ENCODE measurements at regions not wholly inside any gene's neighbourhood (a gene's known extent, or its start where the extent isn't known, plus 50 kb on each side); places are given as distances from the start of the nearest gene placed in this dataset.
"Not testable (repeated sequence)": the region's sequence is repeated elsewhere in the genome, so short reads cannot be mapped to it uniquely, and the experiment has no call there.

DNA sequence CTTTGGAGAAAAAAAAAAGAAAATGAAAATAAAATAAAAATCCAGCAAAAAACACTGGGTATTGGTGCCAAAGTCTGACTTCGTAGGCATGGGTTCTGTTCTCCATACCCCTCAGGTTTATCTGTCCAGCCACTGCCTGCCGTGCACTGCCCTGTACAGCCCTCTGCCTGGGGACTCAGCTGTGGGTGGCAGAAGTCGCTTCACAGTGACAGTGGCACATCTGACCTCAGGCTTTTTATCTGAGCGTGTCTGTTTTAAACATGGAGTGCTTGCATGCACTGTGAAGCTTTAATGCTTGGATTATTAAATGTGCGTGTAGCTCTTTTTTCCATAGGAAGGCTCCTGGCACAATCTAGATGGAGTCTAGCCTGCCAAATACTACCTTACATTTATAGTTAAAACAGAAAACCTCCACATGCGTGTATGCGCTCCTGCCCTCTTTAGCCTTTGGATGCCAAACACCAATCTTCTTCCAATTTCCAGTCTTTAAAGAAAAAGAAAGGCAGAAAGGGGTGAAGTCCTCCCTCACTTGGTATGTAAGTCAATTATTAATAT is 375.5 kb downstream of the UTRN start:
- H3K4me1 ChIP-seq (ENCODE audit: control insufficient read depth in 2 of 2, insufficient read depth in 2 of 2, low read length in 2 of 2) = peaks cover 12 to 17% of the 10 kb centered on the region in 2 donors
- peak overlapping the region; percentile 34 to 69 for H3K27ac ChIP-seq (ENCODE audit: low read depth in 2 of 2, low read length in 2 of 2)
- H3K27me3 ChIP-seq (ENCODE audit: control insufficient read depth in 2 of 2, insufficient read depth in 2 of 2, low read length in 2 of 2) = no peaks in the 10 kb centered on the region
- H3K36me3 ChIP-seq (ENCODE audit: control insufficient read depth in 2 of 2, insufficient read depth in 2 of 2, low read length in 2 of 2) = no peaks in the 10 kb centered on the region
- H3K9me3 ChIP-seq (ENCODE audit: control insufficient read depth in 2 of 2, low read length in 2 of 2) = no peaks in the 10 kb centered on the region
- peak overlapping the region; percentile 48 to 68 for H3K4me3 ChIP-seq (ENCODE audit: low read length in 2 of 2)
- H3K9ac ChIP-seq (ENCODE audit: low read depth in 1 of 2, low read length in 2 of 2) = peak overlapping the region; percentile 13 to 17

- H3K36me3 ChIP-seq (ENCODE audit: control insufficient read depth in 2 of 2, insufficient read depth in 2 of 2, low read length in 2 of 2) = no peaks in the 10 kb centered on the region
- H3K9ac ChIP-seq (ENCODE audit: low read depth in 1 of 2, low read length in 2 of 2) = peak overlapping the region in 1 of 2 donors; percentile 13
- peak overlapping the region; percentile 57 to 69 for H3K27ac ChIP-seq (ENCODE audit: low read depth in 2 of 2, low read length in 2 of 2)
- no peaks in the 10 kb centered on the region for H3K9me3 ChIP-seq (ENCODE audit: control insufficient read depth in 2 of 2, low read length in 2 of 2)
- peaks cover 12 to 17% of the 10 kb centered on the region in 2 donors for H3K4me1 ChIP-seq (ENCODE audit: control insufficient read depth in 2 of 2, insufficient read depth in 2 of 2, low read length in 2 of 2)
- H3K4me3 ChIP-seq (ENCODE audit: low read length in 2 of 2) = peak overlapping the region; percentile 48 to 68
- H3K27me3 ChIP-seq (ENCODE audit: control insufficient read depth in 2 of 2, insufficient read depth in 2 of 2, low read length in 2 of 2) = no peaks in the 10 kb centered on the region
These were observed 376.1 kb downstream of the UTRN start for GRCh38 chr6:144661116-144661806.

- Histone ChIP-seq H3K36me3 (ENCODE audit: control insufficient read depth in 2 of 2, insufficient read depth in 2 of 2, low read length in 2 of 2) (no peaks in the 10 kb centered on the region), H3K27me3 (ENCODE audit: control insufficient read depth in 2 of 2, insufficient read depth in 2 of 2, low read length in 2 of 2) (no peaks in the 10 kb centered on the region), H3K9me3 (ENCODE audit: control insufficient read depth in 2 of 2, low read length in 2 of 2) (no peaks in the 10 kb centered on the region), H3K27ac (ENCODE audit: low read depth in 2 of 2, low read length in 2 of 2) (peak overlapping the region in 1 of 2 donors; percentile 14), H3K4me1 (ENCODE audit: control insufficient read depth in 2 of 2, insufficient read depth in 2 of 2, low read length in 2 of 2) (peaks cover 12 to 17% of the 10 kb centered on the region in 2 donors), H3K9ac (ENCODE audit: low read depth in 1 of 2, low read length in 2 of 2) (no peak overlapping the region), H3K4me3 (ENCODE audit: low read length in 2 of 2) (no peak overlapping the region)
These were observed 377.8 kb downstream of the UTRN start for GRCh38 chr6:144662812-144663365.

DNA sequence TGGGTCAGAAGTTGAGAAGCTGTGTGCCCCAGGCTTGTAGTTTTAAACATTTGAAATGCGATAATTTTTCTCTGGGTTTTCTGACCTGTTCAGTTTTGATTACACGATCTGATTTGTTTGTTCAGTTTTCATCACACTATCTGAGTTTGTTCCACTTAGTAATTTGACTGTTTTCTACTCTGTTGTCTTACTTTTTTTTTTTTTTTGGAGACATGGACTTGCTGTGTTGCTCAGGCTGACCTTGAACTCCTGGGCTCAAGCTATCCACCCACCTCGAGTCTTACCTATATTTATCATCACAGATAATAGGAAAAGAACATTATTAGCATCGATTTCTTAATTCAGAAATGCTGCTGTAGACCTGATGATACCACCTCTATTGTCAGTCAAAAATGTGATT is 379.1 kb downstream of the UTRN start:
- Histone ChIP-seq H3K9ac (ENCODE audit: low read depth in 1 of 2, low read length in 2 of 2) (no peak overlapping the region), H3K4me1 (ENCODE audit: control insufficient read depth in 2 of 2, insufficient read depth in 2 of 2, low read length in 2 of 2) (peaks cover 12 to 17% of the 10 kb centered on the region in 2 donors), H3K36me3 (ENCODE audit: control insufficient read depth in 2 of 2, insufficient read depth in 2 of 2, low read length in 2 of 2) (no peaks in the 10 kb centered on the region), H3K9me3 (ENCODE audit: control insufficient read depth in 2 of 2, low read length in 2 of 2) (no peaks in the 10 kb centered on the region), H3K4me3 (ENCODE audit: low read length in 2 of 2) (peak overlapping the region in 1 of 2 donors; percentile 5), H3K27me3 (ENCODE audit: control insufficient read depth in 2 of 2, insufficient read depth in 2 of 2, low read length in 2 of 2) (no peaks in the 10 kb centered on the region), H3K27ac (ENCODE audit: low read depth in 2 of 2, low read length in 2 of 2) (no peak overlapping the region)

GRCh38 chr6:144664947-144665346 is 379.8 kb downstream of the UTRN start:
- Histone ChIP-seq H3K9me3 (ENCODE audit: control insufficient read depth in 2 of 2, low read length in 2 of 2) (no peaks in the 10 kb centered on the region), H3K4me3 (ENCODE audit: low read length in 2 of 2) (no peak overlapping the region), H3K9ac (ENCODE audit: low read depth in 1 of 2, low read length in 2 of 2) (no peak overlapping the region), H3K36me3 (ENCODE audit: control insufficient read depth in 2 of 2, insufficient read depth in 2 of 2, low read length in 2 of 2) (no peaks in the 10 kb centered on the region), H3K27me3 (ENCODE audit: control insufficient read depth in 2 of 2, insufficient read depth in 2 of 2, low read length in 2 of 2) (no peaks in the 10 kb centered on the region), H3K27ac (ENCODE audit: low read depth in 2 of 2, low read length in 2 of 2) (no peak overlapping the region), H3K4me1 (ENCODE audit: control insufficient read depth in 2 of 2, insufficient read depth in 2 of 2, low read length in 2 of 2) (peaks cover 12 to 16% of the 10 kb centered on the region in 2 donors)

- H3K27ac ChIP-seq (ENCODE audit: low read depth in 2 of 2, low read length in 2 of 2) = no peak overlapping the region
- H3K36me3 ChIP-seq (ENCODE audit: control insufficient read depth in 2 of 2, insufficient read depth in 2 of 2, low read length in 2 of 2) = no peaks in the 10 kb centered on the region
- H3K27me3 ChIP-seq (ENCODE audit: control insufficient read depth in 2 of 2, insufficient read depth in 2 of 2, low read length in 2 of 2) = no peaks in the 10 kb centered on the region
- H3K4me1 ChIP-seq (ENCODE audit: control insufficient read depth in 2 of 2, insufficient read depth in 2 of 2, low read length in 2 of 2) = peaks cover 6 to 10% of the 10 kb centered on the region in 2 donors
- H3K9ac ChIP-seq (ENCODE audit: low read depth in 1 of 2, low read length in 2 of 2) = no peak overlapping the region
- peaks cover 0 to 3% of the 10 kb centered on the region in 2 donors for H3K9me3 ChIP-seq (ENCODE audit: control insufficient read depth in 2 of 2, low read length in 2 of 2)
- no peak overlapping the region for H3K4me3 ChIP-seq (ENCODE audit: low read length in 2 of 2)
These were observed 380.9 kb downstream of the UTRN start for GRCh38 chr6:144665932-144666450.

GRCh38 chr6:144666781-144667180 is 381.6 kb downstream of the UTRN start:
- H3K9me3 ChIP-seq (ENCODE audit: control insufficient read depth in 2 of 2, low read length in 2 of 2) = peaks cover 0 to 4% of the 10 kb centered on the region in 2 donors
- no peak overlapping the region for H3K4me3 ChIP-seq (ENCODE audit: low read length in 2 of 2)
- no peaks in the 10 kb centered on the region for H3K27me3 ChIP-seq (ENCODE audit: control insufficient read depth in 2 of 2, insufficient read depth in 2 of 2, low read length in 2 of 2)
- H3K9ac ChIP-seq (ENCODE audit: low read depth in 1 of 2, low read length in 2 of 2) = no peak overlapping the region
- H3K4me1 ChIP-seq (ENCODE audit: control insufficient read depth in 2 of 2, insufficient read depth in 2 of 2, low read length in 2 of 2) = peaks cover 5 to 8% of the 10 kb centered on the region in 2 donors
- no peaks in the 10 kb centered on the region for H3K36me3 ChIP-seq (ENCODE audit: control insufficient read depth in 2 of 2, insufficient read depth in 2 of 2, low read length in 2 of 2)
- no peak overlapping the region for H3K27ac ChIP-seq (ENCODE audit: low read depth in 2 of 2, low read length in 2 of 2)

GRCh38 chr6:144667532-144668503 is 382.7 kb downstream of the UTRN start:
- Histone ChIP-seq H3K9ac (ENCODE audit: low read depth in 1 of 2, low read length in 2 of 2) (no peak overlapping the region), H3K27ac (ENCODE audit: low read depth in 2 of 2, low read length in 2 of 2) (no peak overlapping the region), H3K9me3 (ENCODE audit: control insufficient read depth in 2 of 2, low read length in 2 of 2) (peaks cover 0 to 4% of the 10 kb centered on the region in 2 donors), H3K4me3 (ENCODE audit: low read length in 2 of 2) (no peak overlapping the region), H3K36me3 (ENCODE audit: control insufficient read depth in 2 of 2, insufficient read depth in 2 of 2, low read length in 2 of 2) (no peaks in the 10 kb centered on the region), H3K4me1 (ENCODE audit: control insufficient read depth in 2 of 2, insufficient read depth in 2 of 2, low read length in 2 of 2) (peaks cover 0 to 2% of the 10 kb centered on the region in 2 donors), H3K27me3 (ENCODE audit: control insufficient read depth in 2 of 2, insufficient read depth in 2 of 2, low read length in 2 of 2) (no peaks in the 10 kb centered on the region)

- H3K4me3 ChIP-seq (ENCODE audit: low read length in 2 of 2); H3K27me3 ChIP-seq (ENCODE audit: control insufficient read depth in 2 of 2, insufficient read depth in 2 of 2, low read length in 2 of 2); H3K27ac ChIP-seq (ENCODE audit: low read depth in 2 of 2, low read length in 2 of 2); H3K9ac ChIP-seq (ENCODE audit: low read depth in 1 of 2, low read length in 2 of 2); H3K9me3 ChIP-seq (ENCODE audit: control insufficient read depth in 2 of 2, low read length in 2 of 2); H3K36me3 ChIP-seq (ENCODE audit: control insufficient read depth in 2 of 2, insufficient read depth in 2 of 2, low read length in 2 of 2); H3K4me1 ChIP-seq (ENCODE audit: control insufficient read depth in 2 of 2, insufficient read depth in 2 of 2, low read length in 2 of 2): not testable (repeated sequence)
These were observed 385.1 kb downstream of the UTRN start for GRCh38 chr6:144670259-144670658.

Measured in mucosa of rectum (tissue), 2 donors.